HEK293 (cell line): ENCODE measurements at regions not wholly inside any gene's neighbourhood (a gene's known extent, or its start where the extent isn't known, plus 50 kb on each side); places are given as distances from the start of the nearest gene placed in this dataset.
A peak's percentile ranks its signal among the peaks of the same experiment; 100 is the strongest.
"Not testable (repeated sequence)": the region's sequence is repeated elsewhere in the genome, so short reads cannot be mapped to it uniquely, and the experiment has no call there.

Source experiments
- CTCF ChIA-PET: fragments of 350-600 bp; formaldehyde crosslinking; extraction: SDS; loops from one replicate; lab custom pipeline; 2021; ENCODE audit warnings: antibody characterized with exemption; lab: Yijun Ruan, JAX
- POLR2A ChIA-PET: fragments of 300-600 bp; formaldehyde crosslinking; extraction: SDS; loops from one replicate; lab custom pipeline; 2020; ENCODE audit warnings: antibody characterized with exemption, inconsistent platforms; lab: Yijun Ruan, JAX
- H3K27ac ChIP-seq: fragments of 200-500 bp; sonication (Bioruptor generic); 2 replicates; pipeline ENCODE4 v1.5.1; 2014; ENCODE audit warnings: low read depth, low read length, control low read depth, inconsistent platforms; ENCODE audit errors: extremely low read depth
- H3K36me3 ChIP-seq, 2 experiments: fragments of 200-500 bp in 1 of 2; sonication (Bioruptor generic) in 1 of 2; 1 replicate in 1 of 2; 2 replicates in 1 of 2; pipeline ENCODE4 v1.5.1; 2014 to 2017; ENCODE audit warnings: inconsistent platforms in 2 of 2, low read length in 2 of 2; ENCODE audit not compliant: control insufficient read depth in 2 of 2, insufficient read depth in 1 of 2
- H3K4me1 ChIP-seq: fragments of 200-500 bp; sonication (Bioruptor generic); 2 replicates; pipeline ENCODE4 v1.5.1; 2014; ENCODE audit warnings: mild to moderate bottlenecking, low read length, inconsistent platforms; ENCODE audit not compliant: control insufficient read depth, insufficient read depth
- H3K4me3 ChIP-seq: 2 replicates; pipeline ENCODE4 v1.5.1; 2011; ENCODE audit warnings: low read depth, mild to moderate bottlenecking, control low read depth, low read length, moderate library complexity
- H3K9me3 ChIP-seq: fragments of 200-500 bp; sonication (Bioruptor generic); 2 replicates; pipeline ENCODE4 v1.5.1; 2014; ENCODE audit warnings: low read depth, low read length, inconsistent platforms; ENCODE audit not compliant: control insufficient read depth, insufficient read depth
- KLF17 ChIP-seq: fragments of 450-650 bp; formaldehyde crosslinking; IDR thresholded peaks from 2 replicates; pipeline ENCODE4 v1.5.1; 2016; ENCODE audit warnings: missing biosample characterization, missing genetic modification characterization
- PBX3 ChIP-seq: sonication (generic); formaldehyde crosslinking; IDR thresholded peaks from 2 replicates; pipeline ENCODE4 v1.8.1; 2022; ENCODE audit warnings: mild to moderate bottlenecking, moderate library complexity, missing genetic modification reagents
- ZBTB17 ChIP-seq: fragments of 450-650 bp; formaldehyde crosslinking; IDR thresholded peaks from 2 replicates; pipeline ENCODE4 v1.5.1; 2016; ENCODE audit warnings: missing biosample characterization, missing genetic modification characterization
- ZEB2 ChIP-seq: fragments of 450-650 bp; formaldehyde crosslinking; IDR thresholded peaks from 2 replicates; pipeline ENCODE4 v1.5.1; 2016; ENCODE audit warnings: missing biosample characterization, missing genetic modification characterization
- ZNF157 ChIP-seq: fragments of 450-650 bp; formaldehyde crosslinking; IDR thresholded peaks from 2 replicates; pipeline ENCODE4 v1.5.1; 2016; ENCODE audit warnings: missing biosample characterization, missing genetic modification characterization
- ZNF202 ChIP-seq: fragments of 450-650 bp; formaldehyde crosslinking; IDR thresholded peaks from 2 replicates; pipeline ENCODE4 v1.5.1; 2016; ENCODE audit warnings: missing biosample characterization, missing genetic modification characterization, borderline replicate concordance
- ZNF223 ChIP-seq: fragments of 450-650 bp; formaldehyde crosslinking; IDR thresholded peaks from 2 replicates; pipeline ENCODE4 v1.5.1; 2016; ENCODE audit warnings: missing biosample characterization, missing genetic modification characterization
- ZNF366 ChIP-seq: fragments of 450-650 bp; formaldehyde crosslinking; conservative IDR thresholded peaks from 2 replicates; pipeline ENCODE4 v1.5.1; 2016; ENCODE audit warnings: missing biosample characterization, missing genetic modification characterization
- ZNF404 ChIP-seq: fragments of 450-650 bp; formaldehyde crosslinking; IDR thresholded peaks from 2 replicates; pipeline ENCODE4 v1.5.1; 2017; ENCODE audit warnings: missing biosample characterization, missing genetic modification characterization
- ZNF416 ChIP-seq: fragments of 450-650 bp; formaldehyde crosslinking; IDR thresholded peaks from 2 replicates; pipeline ENCODE4 v1.5.1; 2016; ENCODE audit warnings: missing biosample characterization, missing genetic modification characterization
- ZNF658 ChIP-seq: fragments of 450-650 bp; formaldehyde crosslinking; IDR thresholded peaks from 2 replicates; pipeline ENCODE4; 2016; ENCODE audit warnings: missing biosample characterization, missing genetic modification characterization
- ZNF830 ChIP-seq: fragments of 450-650 bp; IDR thresholded peaks from 2 replicates; pipeline ENCODE4 v1.5.0; 2018; ENCODE audit warnings: missing biosample characterization, missing genetic modification characterization, low read depth, mild to moderate bottlenecking, moderate library complexity

GRCh38 chrX:959595-959994 lies 252.9 kb downstream of the CRLF2 start (continued):
- TF ChIP-seq KLF17 (tag by site-specific recombination) (no peak), ZNF416 (no peak), ZEB2 (no peak), ZNF830 (tag by site-specific recombination) (no peak), ZNF658 (tag by site-specific recombination) (no peak)

- peak; percentile 99 for TF ChIP-seq ZBTB17 (tag by site-specific recombination)
- POLR2A ChIA-PET, CTCF ChIA-PET, H3K4me3 ChIP-seq, H3K27ac ChIP-seq, H3K9me3 ChIP-seq, H3K36me3 ChIP-seq, H3K4me1 ChIP-seq: not testable (repeated sequence)
Observed at GRCh38 chrX:955168-955781, 257.2 kb downstream of the CRLF2 start.

GRCh38 chrX:953879-954482 lies 258.5 kb downstream of the CRLF2 start:
- no peaks in the 10 kb centered on the region for H3K4me1 ChIP-seq
- H3K4me3 ChIP-seq = no peak overlapping the region
- CTCF ChIA-PET = no interaction called here
- no peak overlapping the region for H3K27ac ChIP-seq
- TF ChIP-seq PBX3 (no peak), ZNF157 (0 out of 2 replicates have a peak, but pooled peaks have one; percentile 8), ZNF404 (no peak), ZNF223 (0 out of 2 replicates have a peak, but pooled peaks have one; percentile 25), ZNF202 (0 out of 2 replicates have a peak, but pooled peaks have one; percentile 23), ZNF366 (tag by site-specific recombination) (peak; percentile 89), ZBTB17 (tag by site-specific recombination) (peak; percentile 99)
- TF ChIP-seq, all 188 proteins: peak for 5
- no peaks in the 10 kb centered on the region for H3K36me3 ChIP-seq
- POLR2A ChIA-PET = no interaction called here
- H3K9me3 ChIP-seq = no peaks in the 10 kb centered on the region

GRCh38 chrX:952816-953215 lies 259.6 kb downstream of the CRLF2 start:
- no peaks in the 10 kb centered on the region for H3K36me3 ChIP-seq
- no peaks in the 10 kb centered on the region for H3K9me3 ChIP-seq
- no peak for TF ChIP-seq ZNF157
- TF ChIP-seq, all 188 proteins: peak for 0
- H3K4me1 ChIP-seq = no peaks in the 10 kb centered on the region
- ChIA-PET POLR2A (no interaction called here), CTCF (no interaction called here)
- H3K27ac ChIP-seq = no peak overlapping the region
- H3K4me3 ChIP-seq = no peak overlapping the region

GRCh38 chrX:947262-947661 lies 265.2 kb downstream of the CRLF2 start:
- CTCF ChIA-PET, H3K36me3 ChIP-seq, H3K9me3 ChIP-seq: not testable (repeated sequence)

More at GRCh38 chrX:947262-947661, 265.2 kb downstream of the CRLF2 start:
- H3K4me3 ChIP-seq, H3K4me1 ChIP-seq, POLR2A ChIA-PET, H3K27ac ChIP-seq: not testable (repeated sequence)
